ENCODE measurements at regions not wholly inside any gene's neighbourhood (a gene's known extent, or its start where the extent isn't known, plus 50 kb on each side); places are given as distances from the start of the nearest gene placed in this dataset.

DNA sequence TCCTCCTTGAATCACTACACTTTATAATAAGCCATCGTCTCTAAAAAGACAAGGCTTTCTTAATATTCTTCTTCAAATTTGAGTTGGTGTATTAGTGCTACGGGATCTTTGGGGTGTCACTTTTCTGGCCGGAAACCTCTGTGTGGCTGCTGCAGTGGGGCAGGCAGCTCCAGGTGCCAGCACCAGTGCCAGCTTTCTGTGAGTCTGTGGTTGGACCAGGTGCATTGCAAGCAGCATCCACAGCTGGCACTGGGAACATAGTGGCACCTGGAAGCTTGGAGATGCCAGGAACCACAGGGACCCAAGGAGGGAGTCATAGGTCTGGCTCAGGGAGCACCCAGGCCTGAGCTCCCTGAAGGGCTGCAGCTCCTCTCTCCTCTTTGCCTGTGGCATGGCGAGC is 111.8 kb upstream of the RUNX3 start:
- H3K27me3 ChIP-seq (replicated peaks; ENCODE audit: control insufficient read depth, insufficient read depth, low read length): no peaks in the 10 kb centered on the region
- no peak for DNase-seq (ENCODE audit: extremely low read depth, insufficient read length)
- TF ChIP-seq, protein P1, sequence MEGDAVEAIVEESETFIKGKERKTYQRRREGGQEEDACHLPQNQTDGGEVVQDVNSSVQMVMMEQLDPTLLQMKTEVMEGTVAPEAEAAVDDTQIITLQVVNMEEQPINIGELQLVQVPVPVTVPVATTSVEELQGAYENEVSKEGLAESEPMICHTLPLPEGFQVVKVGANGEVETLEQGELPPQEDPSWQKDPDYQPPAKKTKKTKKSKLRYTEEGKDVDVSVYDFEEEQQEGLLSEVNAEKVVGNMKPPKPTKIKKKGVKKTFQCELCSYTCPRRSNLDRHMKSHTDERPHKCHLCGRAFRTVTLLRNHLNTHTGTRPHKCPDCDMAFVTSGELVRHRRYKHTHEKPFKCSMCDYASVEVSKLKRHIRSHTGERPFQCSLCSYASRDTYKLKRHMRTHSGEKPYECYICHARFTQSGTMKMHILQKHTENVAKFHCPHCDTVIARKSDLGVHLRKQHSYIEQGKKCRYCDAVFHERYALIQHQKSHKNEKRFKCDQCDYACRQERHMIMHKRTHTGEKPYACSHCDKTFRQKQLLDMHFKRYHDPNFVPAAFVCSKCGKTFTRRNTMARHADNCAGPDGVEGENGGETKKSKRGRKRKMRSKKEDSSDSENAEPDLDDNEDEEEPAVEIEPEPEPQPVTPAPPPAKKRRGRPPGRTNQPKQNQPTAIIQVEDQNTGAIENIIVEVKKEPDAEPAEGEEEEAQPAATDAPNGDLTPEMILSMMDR (IDR thresholded peaks at IDR 0.05; ENCODE audit: insufficient read depth, low read length, poor library complexity, severe bottlenecking): no peak
- peaks cover 3% of the 10 kb centered on the region; the same call in 1 of the 2 replicates for H3K36me3 ChIP-seq (ENCODE audit: control insufficient read depth, insufficient read depth, low read length)
- no peak overlapping the region for H3K4me3 ChIP-seq (replicated peaks; ENCODE audit: low read depth, low read length)

DNA sequence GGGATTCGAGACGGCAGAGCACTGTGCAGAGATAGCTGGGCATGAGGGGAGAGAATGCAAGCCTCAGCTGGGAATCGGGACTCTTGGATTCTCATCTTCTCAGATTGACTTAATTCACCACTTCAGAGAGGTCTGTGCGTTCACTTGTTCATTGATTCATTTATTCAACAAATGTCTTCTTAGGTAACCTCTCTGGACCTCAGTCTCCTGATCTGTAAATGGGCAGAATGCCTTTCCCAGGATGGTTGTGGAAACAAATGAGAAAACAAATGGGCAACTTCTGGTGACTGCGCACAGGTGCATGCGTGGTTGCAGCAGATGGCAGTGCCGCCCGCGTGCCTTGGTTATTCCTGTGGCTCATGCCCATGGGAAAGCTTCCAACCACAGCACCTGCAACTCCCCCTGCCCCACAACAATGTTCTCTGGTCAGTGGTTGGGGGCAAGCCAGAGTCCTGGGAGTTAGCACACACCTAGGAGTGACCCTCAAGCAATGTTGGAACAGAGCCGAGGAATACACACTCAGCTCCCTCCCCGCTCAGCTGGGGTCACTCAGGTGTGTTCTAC is 110.1 kb upstream of the RUNX3 start:
- TF ChIP-seq, protein P1 (IDR thresholded peaks at IDR 0.05; ENCODE audit: insufficient read depth, low read length, poor library complexity, severe bottlenecking): no peak
- no peak overlapping the region for H3K4me3 ChIP-seq (replicated peaks; ENCODE audit: low read depth, low read length)
- H3K27me3 ChIP-seq (replicated peaks; ENCODE audit: control insufficient read depth, insufficient read depth, low read length): no peaks in the 10 kb centered on the region
- DNase-seq (ENCODE audit: extremely low read depth, insufficient read length): no peak
- peaks cover 2% of the 10 kb centered on the region for H3K36me3 ChIP-seq (ENCODE audit: control insufficient read depth, insufficient read depth, low read length)

DNA sequence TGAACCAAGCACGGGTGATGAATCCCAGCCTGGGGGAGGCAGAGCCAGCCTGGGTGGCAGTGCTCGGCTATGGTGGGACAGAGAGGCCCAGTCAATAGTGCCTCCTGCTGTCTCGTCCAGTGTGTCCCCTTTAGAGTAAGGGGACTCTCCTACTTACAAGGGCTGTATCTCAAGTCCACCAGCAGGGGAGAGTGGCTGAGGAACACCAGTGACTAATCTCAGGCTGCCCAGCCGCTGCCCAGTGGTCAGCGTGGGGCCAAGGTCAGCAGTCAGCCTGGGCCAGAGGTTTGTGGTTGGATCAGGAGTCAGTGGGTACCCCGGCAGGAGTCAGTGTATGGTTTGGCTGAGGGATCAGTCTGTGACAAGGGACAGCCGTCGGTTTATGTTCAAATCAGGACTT is 109.2 kb upstream of the RUNX3 start:
- TF ChIP-seq, protein P1 (IDR thresholded peaks at IDR 0.05; ENCODE audit: insufficient read depth, low read length, poor library complexity, severe bottlenecking): peak; percentile 8
- H3K36me3 ChIP-seq (ENCODE audit: control insufficient read depth, insufficient read depth, low read length): peaks cover 2% of the 10 kb centered on the region
- no peaks in the 10 kb centered on the region for H3K27me3 ChIP-seq (replicated peaks; ENCODE audit: control insufficient read depth, insufficient read depth, low read length)
- no peak overlapping the region for H3K4me3 ChIP-seq (replicated peaks; ENCODE audit: low read depth, low read length)
- DNase-seq (ENCODE audit: extremely low read depth, insufficient read length): no peak

DNA sequence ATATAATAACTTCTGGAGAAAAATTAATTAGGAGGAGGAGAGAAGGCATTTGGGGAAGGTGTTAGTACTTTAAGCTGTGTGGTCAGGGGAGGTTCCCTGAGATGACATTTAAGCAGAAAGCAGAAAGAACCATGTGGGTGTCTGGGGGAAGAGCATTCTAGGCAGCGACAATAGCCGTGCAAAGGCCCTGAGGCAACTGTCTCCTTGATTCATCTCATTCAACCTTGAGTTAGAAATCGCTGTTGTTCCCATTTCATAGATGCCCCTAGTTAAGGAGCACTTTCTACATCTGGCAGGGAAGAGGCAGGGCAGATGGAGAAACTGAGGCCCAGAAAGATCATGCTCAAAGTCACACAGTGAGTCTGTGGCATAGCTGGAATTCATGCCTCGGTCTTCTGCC is 108.6 kb upstream of the RUNX3 start:
- Histone ChIP-seq H3K4me3 (replicated peaks; ENCODE audit: low read depth, low read length) (no peak overlapping the region), H3K36me3 (ENCODE audit: control insufficient read depth, insufficient read depth, low read length) (peaks cover 2% of the 10 kb centered on the region), H3K27me3 (replicated peaks; ENCODE audit: control insufficient read depth, insufficient read depth, low read length) (no peaks in the 10 kb centered on the region)
- DNase-seq (ENCODE audit: extremely low read depth, insufficient read length): no peak
- TF ChIP-seq, protein P1 (IDR thresholded peaks at IDR 0.05; ENCODE audit: insufficient read depth, low read length, poor library complexity, severe bottlenecking): no peak

DNA sequence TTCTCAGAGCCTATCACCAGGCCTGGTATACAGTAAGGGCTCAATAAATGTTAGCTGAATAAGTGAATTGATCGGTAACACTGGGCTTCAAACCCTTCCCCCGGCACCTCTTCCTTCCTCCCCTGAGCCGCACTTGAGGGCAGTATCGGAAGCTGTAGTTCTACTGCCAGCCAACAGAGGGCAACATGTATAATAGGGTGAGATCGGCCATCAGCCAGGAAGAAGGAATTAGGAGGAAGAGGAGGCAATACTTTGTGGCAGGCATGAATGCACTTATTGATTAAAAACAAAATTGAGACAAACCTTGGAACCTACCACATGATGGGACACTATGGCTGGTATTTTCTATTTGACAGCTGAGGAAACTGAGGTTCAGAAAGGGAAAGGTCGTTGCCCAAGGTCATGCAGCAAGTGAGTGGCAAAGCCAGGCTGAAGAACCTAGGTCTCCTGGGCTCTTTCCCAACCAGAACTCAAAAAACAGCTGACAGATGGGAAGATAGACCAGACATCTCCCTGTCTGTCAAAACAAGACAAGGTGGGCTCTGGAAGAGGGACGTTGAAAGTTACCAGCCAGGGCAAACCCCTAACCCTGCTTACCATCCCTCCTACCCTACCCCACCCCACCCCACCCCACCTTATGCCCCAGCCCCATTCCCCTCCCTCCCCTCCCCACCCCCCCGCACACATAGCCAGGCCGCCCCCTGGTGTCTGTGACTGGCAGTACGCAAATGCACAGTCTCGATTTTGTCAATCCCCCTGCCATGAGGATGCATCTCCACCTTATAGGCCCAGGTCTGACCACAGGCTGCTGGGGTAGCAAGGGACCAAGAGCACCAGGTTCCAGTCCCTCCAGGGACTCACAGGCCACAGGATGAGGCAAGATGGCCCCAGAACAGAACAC is 107.3 kb upstream of the RUNX3 start:
- TF ChIP-seq, protein P1 (IDR thresholded peaks at IDR 0.05; ENCODE audit: insufficient read depth, low read length, poor library complexity, severe bottlenecking): peak; percentile 76
- no peaks in the 10 kb centered on the region; the same call in none of the 2 replicates for H3K36me3 ChIP-seq (ENCODE audit: control insufficient read depth, insufficient read depth, low read length)
- DNase-seq (ENCODE audit: extremely low read depth, insufficient read length): no peak
- H3K4me3 ChIP-seq (replicated peaks; ENCODE audit: low read depth, low read length): no peak overlapping the region
- no peaks in the 10 kb centered on the region for H3K27me3 ChIP-seq (replicated peaks; ENCODE audit: control insufficient read depth, insufficient read depth, low read length)
